PC-9 (cell line): ENCODE measurements at regions not wholly inside any gene's neighbourhood (a gene's known extent, or its start where the extent isn't known, plus 50 kb on each side); places are given as distances from the start of the nearest gene placed in this dataset.

Source experiments
- CTCF ChIP-seq: fragments of 200-600 bp; sonication (generic); conservative IDR thresholded peaks from 2 replicates; pipeline ENCODE4 v1.6.1; 2017; ENCODE audit warnings: mixed run types, antibody characterized with exemption, mild to moderate bottlenecking, moderate library complexity
- EZH2 ChIP-seq: fragments of 200-600 bp; sonication (generic); IDR thresholded peaks from 2 replicates; pipeline ENCODE4 v1.8.0; 2017; ENCODE audit warnings: antibody characterized with exemption, low read depth

- no peak for TF ChIP-seq CTCF
- no peak for TF ChIP-seq EZH2
Measured at GRCh38 chr3:186417791-186418190, 55.8 kb upstream of the DGKG start.
